ENCODE measurements at regions not wholly inside any gene's neighbourhood (a gene's known extent, or its start where the extent isn't known, plus 50 kb on each side); places are given as distances from the start of the nearest gene placed in this dataset.

DNA sequence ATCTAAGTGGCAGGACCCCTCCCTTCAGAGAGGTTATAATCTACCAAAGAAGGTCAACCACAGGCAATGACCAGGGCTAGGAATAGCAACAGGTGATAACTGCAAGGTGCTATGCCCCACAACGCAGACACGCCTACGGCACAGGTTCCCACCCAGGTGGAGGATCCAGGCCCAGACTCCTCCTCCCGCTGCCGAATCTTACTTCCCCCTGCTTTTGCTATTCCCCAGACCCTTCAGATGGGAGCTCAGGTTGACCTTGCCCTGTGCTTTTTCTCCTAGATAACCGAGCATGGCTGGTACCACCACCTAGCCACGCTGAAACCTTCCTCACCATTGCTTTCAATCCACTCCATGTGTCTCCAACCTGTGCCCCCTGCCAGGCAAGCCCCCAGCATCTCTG lies 142.2 kb upstream of the IGF1R start:
- no peak overlapping the region for H3K4me2 ChIP-seq (ENCODE audit: extremely low read depth, insufficient read depth, low read length)
- H3K9ac ChIP-seq (ENCODE audit: insufficient read depth, low read length): no peak overlapping the region
- H3K27ac ChIP-seq (ENCODE audit: insufficient read depth, low read length): no peak overlapping the region
- H3K4me1 ChIP-seq (ENCODE audit: control insufficient read depth, extremely low read depth, insufficient read depth, low read length): no peaks in the 10 kb centered on the region
- H2AFZ ChIP-seq (ENCODE audit: low read length): no peak overlapping the region
- TF ChIP-seq, protein P1, sequence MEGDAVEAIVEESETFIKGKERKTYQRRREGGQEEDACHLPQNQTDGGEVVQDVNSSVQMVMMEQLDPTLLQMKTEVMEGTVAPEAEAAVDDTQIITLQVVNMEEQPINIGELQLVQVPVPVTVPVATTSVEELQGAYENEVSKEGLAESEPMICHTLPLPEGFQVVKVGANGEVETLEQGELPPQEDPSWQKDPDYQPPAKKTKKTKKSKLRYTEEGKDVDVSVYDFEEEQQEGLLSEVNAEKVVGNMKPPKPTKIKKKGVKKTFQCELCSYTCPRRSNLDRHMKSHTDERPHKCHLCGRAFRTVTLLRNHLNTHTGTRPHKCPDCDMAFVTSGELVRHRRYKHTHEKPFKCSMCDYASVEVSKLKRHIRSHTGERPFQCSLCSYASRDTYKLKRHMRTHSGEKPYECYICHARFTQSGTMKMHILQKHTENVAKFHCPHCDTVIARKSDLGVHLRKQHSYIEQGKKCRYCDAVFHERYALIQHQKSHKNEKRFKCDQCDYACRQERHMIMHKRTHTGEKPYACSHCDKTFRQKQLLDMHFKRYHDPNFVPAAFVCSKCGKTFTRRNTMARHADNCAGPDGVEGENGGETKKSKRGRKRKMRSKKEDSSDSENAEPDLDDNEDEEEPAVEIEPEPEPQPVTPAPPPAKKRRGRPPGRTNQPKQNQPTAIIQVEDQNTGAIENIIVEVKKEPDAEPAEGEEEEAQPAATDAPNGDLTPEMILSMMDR (conservative IDR thresholded peaks at IDR 0.05 in 1 of 2, IDR thresholded peaks at IDR 0.05 in 1 of 2; ENCODE audit: low read depth in 1 of 2, low read length in 2 of 2): no peak
- TF ChIP-seq EZH2 (IDR thresholded peaks at IDR 0.05; ENCODE audit: low read length, missing control alignments): no peak
- DNase-seq (ENCODE audit: low read depth in 2 of 2): no peak
- no peaks in the 10 kb centered on the region for H4K20me1 ChIP-seq (ENCODE audit: control insufficient read depth, extremely low read depth, insufficient read depth, low read length)
- no peaks in the 10 kb centered on the region for H3K36me3 ChIP-seq (ENCODE audit: control insufficient read depth, insufficient read depth, low read length)
- no peaks in the 10 kb centered on the region for H3K27me3 ChIP-seq (ENCODE audit: control insufficient read depth, insufficient read depth, low read length)
- no peaks in the 10 kb centered on the region for H3K79me2 ChIP-seq (ENCODE audit: control insufficient read depth, insufficient read depth, low read length)
- no peak overlapping the region for H3K4me3 ChIP-seq (replicated peaks in 1 of 4; ENCODE audit: control extremely low read depth in 1 of 4, insufficient read depth in 1 of 4, low read depth in 3 of 4, low read length in 4 of 4)
- no peaks in the 10 kb centered on the region for H3K9me3 ChIP-seq (ENCODE audit: control insufficient read depth, insufficient read depth, low read depth, low read length)

DNA sequence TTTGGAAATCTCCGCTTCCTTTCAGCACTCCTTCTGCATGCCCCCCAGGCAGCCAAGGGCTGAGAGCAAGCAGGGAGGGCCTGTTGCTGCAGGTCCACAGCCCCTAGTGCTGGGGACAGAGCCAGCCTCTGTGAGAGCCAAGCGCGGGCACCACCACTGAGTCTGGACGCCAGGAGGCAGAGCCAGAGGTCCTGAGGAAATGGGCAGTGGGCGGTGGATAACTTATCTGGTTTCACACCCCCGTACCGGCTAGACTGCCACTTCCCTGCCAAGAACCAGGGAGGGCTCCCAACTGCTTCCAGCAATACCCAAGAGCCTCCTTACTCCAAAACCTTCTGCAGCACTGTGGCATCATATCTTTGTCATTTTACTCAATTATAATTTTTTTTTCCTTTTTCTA lies 141.6 kb upstream of the IGF1R start:
- no peak overlapping the region for H2AFZ ChIP-seq (ENCODE audit: low read length)
- TF ChIP-seq, protein P1 (conservative IDR thresholded peaks at IDR 0.05 in 1 of 2, IDR thresholded peaks at IDR 0.05 in 1 of 2; ENCODE audit: low read depth in 1 of 2, low read length in 2 of 2): no peak
- TF ChIP-seq EZH2 (IDR thresholded peaks at IDR 0.05; ENCODE audit: low read length, missing control alignments): no peak
- H3K4me2 ChIP-seq (ENCODE audit: extremely low read depth, insufficient read depth, low read length): no peak overlapping the region
- H3K79me2 ChIP-seq (ENCODE audit: control insufficient read depth, insufficient read depth, low read length): no peaks in the 10 kb centered on the region
- H3K9me3 ChIP-seq (ENCODE audit: control insufficient read depth, insufficient read depth, low read depth, low read length): no peaks in the 10 kb centered on the region
- peak in 1 of 2 donors; percentile 5 for DNase-seq (ENCODE audit: low read depth in 2 of 2)
- H3K4me1 ChIP-seq (ENCODE audit: control insufficient read depth, extremely low read depth, insufficient read depth, low read length): no peaks in the 10 kb centered on the region
- no peak overlapping the region for H3K27ac ChIP-seq (ENCODE audit: insufficient read depth, low read length)
- H3K9ac ChIP-seq (ENCODE audit: insufficient read depth, low read length): no peak overlapping the region
- no peak overlapping the region for H3K4me3 ChIP-seq (replicated peaks in 1 of 4; ENCODE audit: control extremely low read depth in 1 of 4, insufficient read depth in 1 of 4, low read depth in 3 of 4, low read length in 4 of 4)
- H3K27me3 ChIP-seq (ENCODE audit: control insufficient read depth, insufficient read depth, low read length): no peaks in the 10 kb centered on the region
- H4K20me1 ChIP-seq (ENCODE audit: control insufficient read depth, extremely low read depth, insufficient read depth, low read length): no peaks in the 10 kb centered on the region
- H3K36me3 ChIP-seq (ENCODE audit: control insufficient read depth, insufficient read depth, low read length): no peaks in the 10 kb centered on the region

DNA sequence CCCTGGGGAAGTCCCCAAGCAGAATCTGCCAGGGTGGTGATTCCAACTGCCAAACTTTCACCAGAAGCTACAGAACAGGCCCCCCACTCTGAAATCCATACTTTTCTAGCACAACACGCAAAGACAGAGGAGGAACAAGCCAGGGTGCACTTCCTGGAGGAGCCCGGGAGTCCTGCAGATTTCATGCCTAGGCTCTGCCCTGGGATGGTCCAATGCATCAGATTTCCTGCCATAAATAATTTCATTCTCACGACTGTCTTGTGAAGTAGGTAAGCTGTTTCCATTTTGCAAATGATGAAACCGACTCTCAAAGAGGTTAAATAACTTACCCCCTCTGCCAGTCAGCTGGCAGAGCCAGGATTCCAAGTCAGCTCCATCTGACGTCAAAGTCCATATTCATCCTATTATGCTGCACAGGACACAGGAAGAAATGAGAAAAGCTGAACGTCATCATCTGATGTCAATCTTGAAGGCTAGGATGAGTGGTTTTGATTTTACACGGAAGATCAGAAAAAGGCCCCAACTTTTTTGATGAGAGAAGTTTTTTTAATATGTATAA lies 134.8 kb upstream of the IGF1R start:
- H2AFZ ChIP-seq (ENCODE audit: low read length): no peak overlapping the region
- DNase-seq (ENCODE audit: low read depth in 2 of 2): no peak
- no peak overlapping the region for H3K27ac ChIP-seq (ENCODE audit: insufficient read depth, low read length)
- no peak overlapping the region for H3K9ac ChIP-seq (ENCODE audit: insufficient read depth, low read length)
- H3K4me1 ChIP-seq (ENCODE audit: control insufficient read depth, extremely low read depth, insufficient read depth, low read length): no peaks in the 10 kb centered on the region
- H3K79me2 ChIP-seq (ENCODE audit: control insufficient read depth, insufficient read depth, low read length): no peaks in the 10 kb centered on the region
- TF ChIP-seq, protein P1 (conservative IDR thresholded peaks at IDR 0.05 in 1 of 2, IDR thresholded peaks at IDR 0.05 in 1 of 2; ENCODE audit: low read depth in 1 of 2, low read length in 2 of 2): no peak
- no peak for TF ChIP-seq EZH2 (IDR thresholded peaks at IDR 0.05; ENCODE audit: low read length, missing control alignments)
- H3K36me3 ChIP-seq (ENCODE audit: control insufficient read depth, insufficient read depth, low read length): no peaks in the 10 kb centered on the region
- H3K27me3 ChIP-seq (ENCODE audit: control insufficient read depth, insufficient read depth, low read length): no peaks in the 10 kb centered on the region
- H3K9me3 ChIP-seq (ENCODE audit: control insufficient read depth, insufficient read depth, low read depth, low read length): no peaks in the 10 kb centered on the region
- no peaks in the 10 kb centered on the region for H4K20me1 ChIP-seq (ENCODE audit: control insufficient read depth, extremely low read depth, insufficient read depth, low read length)
- no peak overlapping the region for H3K4me3 ChIP-seq (replicated peaks in 1 of 4; ENCODE audit: control extremely low read depth in 1 of 4, insufficient read depth in 1 of 4, low read depth in 3 of 4, low read length in 4 of 4)
- no peak overlapping the region for H3K4me2 ChIP-seq (ENCODE audit: extremely low read depth, insufficient read depth, low read length)
